Astrocyte (in vitro differentiated cells and primary cell): ENCODE measurements at regions not wholly inside any gene's neighbourhood (a gene's known extent, or its start where the extent isn't known, plus 50 kb on each side); places are given as distances from the start of the nearest gene placed in this dataset.

ENCODE experiments used
- DNase-seq: peaks from one replicate; pipeline ENCODE4 v3.0.0-alpha.2; 2010; ENCODE audit warnings: low read depth
- FAIRE-seq: peaks from 2 replicates; lab custom pipeline; 2011; peaks lifted over from hg19 to GRCh38; lab: Jason Lieb, UNC
- H2AFZ ChIP-seq: 2 replicates; pipeline ENCODE4 v1.6.0; 2012; ENCODE audit warnings: low read depth, low read length, inconsistent platforms
- H3K27ac ChIP-seq: 2 replicates; pipeline ENCODE4 v1.5.1; 2011; ENCODE audit warnings: low read depth, low read length, inconsistent platforms
- H3K27me3 ChIP-seq: 2 replicates; pipeline ENCODE4 v1.6.0; 2011; ENCODE audit warnings: low read length, inconsistent platforms; ENCODE audit not compliant: insufficient read depth
- H3K36me3 ChIP-seq: 2 replicates; pipeline ENCODE4 v1.5.1; 2011; ENCODE audit warnings: low read length, inconsistent platforms; ENCODE audit not compliant: insufficient read depth
- H3K4me1 ChIP-seq: 2 replicates; pipeline ENCODE4 v1.5.1; 2011; ENCODE audit warnings: low read length, inconsistent platforms; ENCODE audit not compliant: insufficient read depth
- H3K4me2 ChIP-seq: 2 replicates; pipeline ENCODE4 v1.6.0; 2012; ENCODE audit warnings: low read length, inconsistent platforms
- H3K4me3 ChIP-seq: 2 replicates; pipeline ENCODE4 v1.5.1; 2011; ENCODE audit warnings: low read depth, mild to moderate bottlenecking, low read length, inconsistent platforms; ENCODE audit not compliant: insufficient read depth
- H3K79me2 ChIP-seq: 2 replicates; pipeline ENCODE4 v1.6.0; 2012; ENCODE audit warnings: mild to moderate bottlenecking, low read length, inconsistent platforms; ENCODE audit not compliant: insufficient read depth
- H3K9ac ChIP-seq: 2 replicates; pipeline ENCODE4 v1.6.0; 2012; ENCODE audit warnings: mild to moderate bottlenecking, low read length, inconsistent platforms
- H3K9me3 ChIP-seq: 2 replicates; pipeline ENCODE4 v1.5.1; 2012; ENCODE audit warnings: low read depth, mild to moderate bottlenecking, low read length, inconsistent platforms; ENCODE audit not compliant: insufficient read depth
- H4K20me1 ChIP-seq: 2 replicates; pipeline ENCODE4 v1.6.0; 2012; ENCODE audit warnings: low read length, inconsistent platforms; ENCODE audit not compliant: insufficient read depth
- H3K27ac Mint-ChIP-seq: one replicate; pipeline ENCODE4 v1.8.0; 2021; ENCODE audit warnings: mild to moderate bottlenecking, mixed read lengths; ENCODE audit not compliant: unreplicated experiment
- H3K27me3 Mint-ChIP-seq: one replicate; pipeline ENCODE4 v1.8.0; 2021; ENCODE audit warnings: low read depth, mixed read lengths; ENCODE audit not compliant: unreplicated experiment
- H3K36me3 Mint-ChIP-seq: one replicate; pipeline ENCODE4 v1.8.0; 2021; ENCODE audit warnings: low read depth, mixed read lengths; ENCODE audit not compliant: unreplicated experiment
- H3K4me1 Mint-ChIP-seq: one replicate; pipeline ENCODE4 v1.8.0; 2021; ENCODE audit warnings: low read depth, mixed read lengths; ENCODE audit not compliant: unreplicated experiment
- H3K4me3 Mint-ChIP-seq: one replicate; pipeline ENCODE4 v1.8.0; 2021; ENCODE audit warnings: mild to moderate bottlenecking, moderate library complexity, mixed read lengths; ENCODE audit not compliant: unreplicated experiment
- H3K9me3 Mint-ChIP-seq: one replicate; pipeline ENCODE4 v1.8.0; 2021; ENCODE audit warnings: mild to moderate bottlenecking, mixed read lengths; ENCODE audit not compliant: unreplicated experiment
- EZH2 ChIP-seq: IDR thresholded peaks from 2 replicates; pipeline ENCODE4 v1.6.1; 2012; ENCODE audit warnings: mild to moderate bottlenecking, low read length, inconsistent platforms; ENCODE audit not compliant: insufficient read depth
- TF ChIP-seq, protein P1 (sequence below): IDR thresholded peaks from 2 replicates; pipeline ENCODE4 v1.5.1; 2011; ENCODE audit warnings: low read depth, mild to moderate bottlenecking, inconsistent platforms, low read length, moderate library complexity; ENCODE audit not compliant: insufficient read depth

- Mint-ChIP-seq H3K4me1 (no peaks in the 10 kb centered on the region), H3K27ac (no peak overlapping the region), H3K9me3 (peaks cover 2% of the 10 kb centered on the region), H3K27me3 (no peaks in the 10 kb centered on the region), H3K36me3 (peaks cover 15% of the 10 kb centered on the region), H3K4me3 (no peak overlapping the region)
- H3K27ac ChIP-seq, result no peak overlapping the region
- no peak overlapping the region for H3K9ac ChIP-seq
- H3K4me2 ChIP-seq, result no peak overlapping the region
- H3K27me3 ChIP-seq, result no peaks in the 10 kb centered on the region
- no peak for FAIRE-seq
- no peak overlapping the region for H3K4me3 ChIP-seq
- no peaks in the 10 kb centered on the region for H3K9me3 ChIP-seq
- DNase-seq, result no peak
- H4K20me1 ChIP-seq, result peaks cover 53% of the 10 kb centered on the region
- peaks cover 68% of the 10 kb centered on the region for H3K79me2 ChIP-seq
- no peaks in the 10 kb centered on the region for H3K36me3 ChIP-seq
- TF ChIP-seq, protein P1, sequence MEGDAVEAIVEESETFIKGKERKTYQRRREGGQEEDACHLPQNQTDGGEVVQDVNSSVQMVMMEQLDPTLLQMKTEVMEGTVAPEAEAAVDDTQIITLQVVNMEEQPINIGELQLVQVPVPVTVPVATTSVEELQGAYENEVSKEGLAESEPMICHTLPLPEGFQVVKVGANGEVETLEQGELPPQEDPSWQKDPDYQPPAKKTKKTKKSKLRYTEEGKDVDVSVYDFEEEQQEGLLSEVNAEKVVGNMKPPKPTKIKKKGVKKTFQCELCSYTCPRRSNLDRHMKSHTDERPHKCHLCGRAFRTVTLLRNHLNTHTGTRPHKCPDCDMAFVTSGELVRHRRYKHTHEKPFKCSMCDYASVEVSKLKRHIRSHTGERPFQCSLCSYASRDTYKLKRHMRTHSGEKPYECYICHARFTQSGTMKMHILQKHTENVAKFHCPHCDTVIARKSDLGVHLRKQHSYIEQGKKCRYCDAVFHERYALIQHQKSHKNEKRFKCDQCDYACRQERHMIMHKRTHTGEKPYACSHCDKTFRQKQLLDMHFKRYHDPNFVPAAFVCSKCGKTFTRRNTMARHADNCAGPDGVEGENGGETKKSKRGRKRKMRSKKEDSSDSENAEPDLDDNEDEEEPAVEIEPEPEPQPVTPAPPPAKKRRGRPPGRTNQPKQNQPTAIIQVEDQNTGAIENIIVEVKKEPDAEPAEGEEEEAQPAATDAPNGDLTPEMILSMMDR, result no peak
- TF ChIP-seq EZH2, result no peak
- H2AFZ ChIP-seq, result no peak overlapping the region
- no peaks in the 10 kb centered on the region for H3K4me1 ChIP-seq
Observed at GRCh38 chr19:7408251-7408650, 59.5 kb downstream of the ARHGEF18 start.

DNA sequence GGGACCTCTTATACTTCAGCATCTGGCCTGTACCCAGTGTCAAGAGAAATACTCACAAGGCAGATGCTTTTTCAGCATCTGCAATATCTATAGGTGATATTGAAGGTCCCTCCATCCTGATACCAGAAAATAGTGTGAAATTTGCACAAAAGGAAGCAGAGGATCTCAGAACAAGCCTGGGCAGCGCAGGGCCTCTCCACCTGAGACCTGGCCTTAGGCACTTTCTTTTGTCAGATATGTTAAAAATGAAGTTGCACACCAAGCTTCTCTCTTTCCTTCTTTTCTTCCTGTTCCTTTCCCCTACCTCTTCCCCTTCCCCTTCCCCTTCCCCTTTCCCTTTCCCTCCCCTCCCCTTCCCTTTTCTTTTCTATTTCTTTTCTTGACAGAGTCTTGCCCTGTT is 62.2 kb downstream of the ARHGEF18 start:
- no peaks in the 10 kb centered on the region for H3K9me3 ChIP-seq
- Mint-ChIP-seq H3K36me3 (peaks cover 15% of the 10 kb centered on the region), H3K27me3 (no peaks in the 10 kb centered on the region), H3K4me1 (peaks cover 7% of the 10 kb centered on the region), H3K27ac (no peak overlapping the region), H3K9me3 (peaks cover 2% of the 10 kb centered on the region), H3K4me3 (no peak overlapping the region)
- peaks cover 8% of the 10 kb centered on the region for H3K4me1 ChIP-seq
- no peak overlapping the region for H3K27ac ChIP-seq
- no peaks in the 10 kb centered on the region for H3K27me3 ChIP-seq
- no peak for FAIRE-seq
- no peaks in the 10 kb centered on the region for H3K36me3 ChIP-seq
- H3K9ac ChIP-seq, result no peak overlapping the region
- TF ChIP-seq EZH2, result no peak
- TF ChIP-seq, protein P1, result no peak
- H3K4me2 ChIP-seq, result no peak overlapping the region
- H3K4me3 ChIP-seq, result no peak overlapping the region
- peaks cover 48% of the 10 kb centered on the region for H4K20me1 ChIP-seq
- no peak overlapping the region for H2AFZ ChIP-seq
- no peak for DNase-seq
- peaks cover 61% of the 10 kb centered on the region for H3K79me2 ChIP-seq

DNA sequence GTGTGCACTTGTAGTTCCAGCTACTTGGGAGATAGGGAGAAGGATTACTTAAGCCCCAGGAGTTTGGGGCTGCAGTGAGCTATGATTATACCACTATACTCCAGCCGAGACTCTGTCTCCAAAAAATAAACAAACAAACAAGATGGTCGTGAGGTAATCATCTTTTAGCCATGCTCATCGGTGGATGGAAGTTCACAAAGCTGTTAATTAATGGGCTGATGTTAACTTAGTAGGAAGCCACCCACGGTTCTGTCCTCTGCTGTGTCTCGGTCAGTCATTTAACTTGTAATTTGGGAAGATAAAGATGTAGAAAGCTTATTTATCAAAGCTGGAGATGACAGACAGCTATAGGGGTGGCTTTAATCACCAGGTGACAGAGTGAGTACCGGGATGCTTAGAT is 64.9 kb downstream of the ARHGEF18 start:
- Mint-ChIP-seq H3K9me3 (peaks cover 2% of the 10 kb centered on the region), H3K27ac (no peak overlapping the region), H3K36me3 (peaks cover 13% of the 10 kb centered on the region), H3K4me1 (peaks cover 15% of the 10 kb centered on the region), H3K4me3 (no peak overlapping the region), H3K27me3 (no peaks in the 10 kb centered on the region)
- Histone ChIP-seq H3K79me2 (peaks cover 64% of the 10 kb centered on the region), H3K4me2 (no peak overlapping the region), H4K20me1 (peaks cover 50% of the 10 kb centered on the region), H3K36me3 (no peaks in the 10 kb centered on the region), H3K4me1 (peaks cover 8% of the 10 kb centered on the region), H3K27me3 (no peaks in the 10 kb centered on the region), H3K4me3 (no peak overlapping the region), H2AFZ (no peak overlapping the region), H3K27ac (no peak overlapping the region), H3K9me3 (no peaks in the 10 kb centered on the region), H3K9ac (no peak overlapping the region)
- FAIRE-seq (no peak), DNase-seq (no peak)
- TF ChIP-seq, protein P1, result no peak
- no peak for TF ChIP-seq EZH2
